ENCODE measurements at regions not wholly inside any gene's neighbourhood (a gene's known extent, or its start where the extent isn't known, plus 50 kb on each side); places are given as distances from the start of the nearest gene placed in this dataset.

- Mint-ChIP-seq H3K27ac (no peak overlapping the region), H3K4me1 (ENCODE audit: low read depth) (no peaks in the 10 kb centered on the region), H3K27me3 (peaks cover 28% of the 10 kb centered on the region), H3K9me3 (peaks cover 2% of the 10 kb centered on the region), H3K4me3 (no peak overlapping the region), H3K36me3 (ENCODE audit: low read depth) (no peaks in the 10 kb centered on the region)
- CTCF ChIA-PET = no interaction called here
- no peak overlapping the region for H3K27ac ChIP-seq (ENCODE audit: low read depth in 1 of 2, low read length in 2 of 2)
- intact Hi-C loops (cut with DNase I, micrococcal nuclease) = no loop called here
- ATAC-seq (ENCODE audit: poor library complexity) (no peak), DNase-seq (no peak)
- no peaks in the 10 kb centered on the region for H3K4me1 ChIP-seq (ENCODE audit: insufficient read depth, low read length)
- POLR2A ChIA-PET = no interaction called here
- no peaks in the 10 kb centered on the region for H3K27me3 ChIP-seq (ENCODE audit: control insufficient read depth in 1 of 2, insufficient read depth in 2 of 2, low read length in 2 of 2)
- TF ChIP-seq, protein P1, sequence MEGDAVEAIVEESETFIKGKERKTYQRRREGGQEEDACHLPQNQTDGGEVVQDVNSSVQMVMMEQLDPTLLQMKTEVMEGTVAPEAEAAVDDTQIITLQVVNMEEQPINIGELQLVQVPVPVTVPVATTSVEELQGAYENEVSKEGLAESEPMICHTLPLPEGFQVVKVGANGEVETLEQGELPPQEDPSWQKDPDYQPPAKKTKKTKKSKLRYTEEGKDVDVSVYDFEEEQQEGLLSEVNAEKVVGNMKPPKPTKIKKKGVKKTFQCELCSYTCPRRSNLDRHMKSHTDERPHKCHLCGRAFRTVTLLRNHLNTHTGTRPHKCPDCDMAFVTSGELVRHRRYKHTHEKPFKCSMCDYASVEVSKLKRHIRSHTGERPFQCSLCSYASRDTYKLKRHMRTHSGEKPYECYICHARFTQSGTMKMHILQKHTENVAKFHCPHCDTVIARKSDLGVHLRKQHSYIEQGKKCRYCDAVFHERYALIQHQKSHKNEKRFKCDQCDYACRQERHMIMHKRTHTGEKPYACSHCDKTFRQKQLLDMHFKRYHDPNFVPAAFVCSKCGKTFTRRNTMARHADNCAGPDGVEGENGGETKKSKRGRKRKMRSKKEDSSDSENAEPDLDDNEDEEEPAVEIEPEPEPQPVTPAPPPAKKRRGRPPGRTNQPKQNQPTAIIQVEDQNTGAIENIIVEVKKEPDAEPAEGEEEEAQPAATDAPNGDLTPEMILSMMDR (IDR thresholded peaks at IDR 0.05) = no peak
- H3K4me3 ChIP-seq (ENCODE audit: low read length) = no peak overlapping the region
- H3K9me3 ChIP-seq (ENCODE audit: control insufficient read depth in 1 of 2, insufficient read depth in 1 of 2, low read length in 2 of 2) = no peaks in the 10 kb centered on the region
- H3K36me3 ChIP-seq (ENCODE audit: insufficient read depth, low read length) = no peaks in the 10 kb centered on the region
These were observed 281.1 kb upstream of the PFKP start for GRCh38 chr10:2786251-2786650.

DNA sequence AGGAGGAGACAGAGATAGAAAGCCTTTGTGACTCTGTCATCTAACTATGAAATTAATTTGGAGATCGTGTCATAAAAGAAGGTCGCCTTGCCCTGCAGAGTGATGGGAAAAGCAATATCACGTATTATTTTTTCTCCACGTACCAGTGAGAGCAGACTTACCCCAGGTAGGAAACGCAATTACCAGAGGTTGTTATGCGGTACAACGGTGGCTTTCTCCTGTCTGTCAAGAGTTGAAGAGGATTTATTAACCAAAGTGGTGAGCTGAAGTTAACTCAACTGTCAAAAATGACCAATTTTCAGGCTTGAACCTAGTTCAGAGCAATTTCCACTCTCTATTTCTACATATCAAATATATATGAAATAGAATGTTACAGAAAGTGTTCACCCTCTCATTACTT is 282.6 kb upstream of the PFKP start:
- Mint-ChIP-seq H3K4me3 (no peak overlapping the region), H3K4me1 (ENCODE audit: low read depth) (no peaks in the 10 kb centered on the region), H3K36me3 (ENCODE audit: low read depth) (no peaks in the 10 kb centered on the region), H3K27ac (no peak overlapping the region), H3K9me3 (peaks cover 4% of the 10 kb centered on the region), H3K27me3 (peaks cover 33% of the 10 kb centered on the region)
- CTCF ChIA-PET = no interaction called here
- POLR2A ChIA-PET = no interaction called here
- DNase-seq (no peak), ATAC-seq (ENCODE audit: poor library complexity) (no peak)
- H3K27ac ChIP-seq (ENCODE audit: low read depth in 1 of 2, low read length in 2 of 2) = no peak overlapping the region
- H3K27me3 ChIP-seq (ENCODE audit: control insufficient read depth in 1 of 2, insufficient read depth in 2 of 2, low read length in 2 of 2) = no peaks in the 10 kb centered on the region
- no peaks in the 10 kb centered on the region for H3K9me3 ChIP-seq (ENCODE audit: control insufficient read depth in 1 of 2, insufficient read depth in 1 of 2, low read length in 2 of 2)
- H3K4me1 ChIP-seq (ENCODE audit: insufficient read depth, low read length) = no peaks in the 10 kb centered on the region
- intact Hi-C loops (cut with DNase I, micrococcal nuclease) = no loop called here
- no peaks in the 10 kb centered on the region for H3K36me3 ChIP-seq (ENCODE audit: insufficient read depth, low read length)
- H3K4me3 ChIP-seq (ENCODE audit: low read length) = no peak overlapping the region
- TF ChIP-seq, protein P1 (IDR thresholded peaks at IDR 0.05) = no peak

DNA sequence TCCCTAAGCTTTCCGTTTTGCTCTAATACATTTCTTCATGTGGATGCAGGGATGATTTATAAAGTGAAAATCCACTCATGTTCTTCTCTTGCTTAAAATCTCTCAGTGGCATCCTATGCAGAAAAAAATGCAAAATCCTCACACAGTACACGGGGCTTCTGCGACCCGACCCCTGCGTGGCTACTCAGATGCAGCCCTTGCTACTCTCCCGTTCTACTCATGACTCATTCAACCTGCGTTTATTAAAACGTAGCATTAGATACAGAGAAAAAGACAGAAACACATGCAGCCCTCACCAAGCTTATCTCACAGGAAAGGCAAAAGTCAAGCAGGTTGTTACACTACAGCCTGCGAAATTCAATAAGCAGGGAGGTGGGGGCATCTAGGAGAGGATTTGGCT is 284.4 kb upstream of the PFKP start:
- no peak for DNase-seq
- H3K27ac ChIP-seq (ENCODE audit: low read depth in 1 of 2, low read length in 2 of 2) = no peak overlapping the region
- no peaks in the 10 kb centered on the region for H3K4me1 ChIP-seq (ENCODE audit: insufficient read depth, low read length)
- no peaks in the 10 kb centered on the region for H3K27me3 ChIP-seq (ENCODE audit: control insufficient read depth in 1 of 2, insufficient read depth in 2 of 2, low read length in 2 of 2)
- Mint-ChIP-seq H3K27ac (no peak overlapping the region), H3K4me1 (ENCODE audit: low read depth) (no peaks in the 10 kb centered on the region), H3K9me3 (peaks cover 4% of the 10 kb centered on the region), H3K36me3 (ENCODE audit: low read depth) (no peaks in the 10 kb centered on the region), H3K27me3 (peaks cover 29% of the 10 kb centered on the region), H3K4me3 (no peak overlapping the region)
- intact Hi-C loops (cut with DNase I, micrococcal nuclease) = no loop called here
- no peak overlapping the region for H3K4me3 ChIP-seq (ENCODE audit: low read length)
- no peaks in the 10 kb centered on the region for H3K9me3 ChIP-seq (ENCODE audit: control insufficient read depth in 1 of 2, insufficient read depth in 1 of 2, low read length in 2 of 2)
- POLR2A ChIA-PET = no interaction called here
- TF ChIP-seq, protein P1 (IDR thresholded peaks at IDR 0.05) = no peak
- H3K36me3 ChIP-seq (ENCODE audit: insufficient read depth, low read length) = no peaks in the 10 kb centered on the region
- CTCF ChIA-PET = no interaction called here
- ATAC-seq (ENCODE audit: poor library complexity) = no peak
